GM12864 (cell line): ENCODE measurements at regions not wholly inside any gene's neighbourhood (a gene's known extent, or its start where the extent isn't known, plus 50 kb on each side); places are given as distances from the start of the nearest gene placed in this dataset.

Experiments
- DNase-seq: peaks from one replicate; pipeline ENCODE4 v3.0.0-alpha.2; 2011; ENCODE audit warnings: low read depth
- H3K4me3 ChIP-seq: 2 replicates; pipeline ENCODE4 v1.5.1; 2011; ENCODE audit warnings: mild to moderate bottlenecking, low read depth, low read length, control low read depth
- TF ChIP-seq, protein P1 (sequence below): IDR thresholded peaks from 2 replicates; pipeline ENCODE4 v1.5.1; 2011; ENCODE audit warnings: low read depth, mild to moderate bottlenecking, moderate library complexity, low read length, control low read depth, inconsistent platforms; ENCODE audit errors: missing control alignments

DNA sequence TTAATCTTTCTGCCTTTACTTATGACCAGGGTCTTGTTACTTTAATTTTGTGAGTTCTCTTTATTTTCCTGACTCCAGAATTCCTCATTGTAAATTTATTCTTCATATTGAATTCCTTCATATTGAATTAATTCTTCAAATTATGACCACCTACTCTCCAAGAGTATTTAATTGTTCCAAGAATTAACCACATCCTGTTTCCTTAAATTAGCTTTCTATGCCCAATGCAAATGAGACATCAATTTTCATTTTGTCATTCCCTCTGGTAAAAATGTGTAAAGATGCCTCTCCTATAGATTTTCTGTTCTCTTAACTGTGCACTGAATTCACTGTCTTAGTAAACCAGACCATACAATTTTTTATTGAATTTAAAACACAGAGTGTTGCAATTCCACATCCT is 211.2 kb upstream of the GRIA4 start:
- TF ChIP-seq, protein P1, sequence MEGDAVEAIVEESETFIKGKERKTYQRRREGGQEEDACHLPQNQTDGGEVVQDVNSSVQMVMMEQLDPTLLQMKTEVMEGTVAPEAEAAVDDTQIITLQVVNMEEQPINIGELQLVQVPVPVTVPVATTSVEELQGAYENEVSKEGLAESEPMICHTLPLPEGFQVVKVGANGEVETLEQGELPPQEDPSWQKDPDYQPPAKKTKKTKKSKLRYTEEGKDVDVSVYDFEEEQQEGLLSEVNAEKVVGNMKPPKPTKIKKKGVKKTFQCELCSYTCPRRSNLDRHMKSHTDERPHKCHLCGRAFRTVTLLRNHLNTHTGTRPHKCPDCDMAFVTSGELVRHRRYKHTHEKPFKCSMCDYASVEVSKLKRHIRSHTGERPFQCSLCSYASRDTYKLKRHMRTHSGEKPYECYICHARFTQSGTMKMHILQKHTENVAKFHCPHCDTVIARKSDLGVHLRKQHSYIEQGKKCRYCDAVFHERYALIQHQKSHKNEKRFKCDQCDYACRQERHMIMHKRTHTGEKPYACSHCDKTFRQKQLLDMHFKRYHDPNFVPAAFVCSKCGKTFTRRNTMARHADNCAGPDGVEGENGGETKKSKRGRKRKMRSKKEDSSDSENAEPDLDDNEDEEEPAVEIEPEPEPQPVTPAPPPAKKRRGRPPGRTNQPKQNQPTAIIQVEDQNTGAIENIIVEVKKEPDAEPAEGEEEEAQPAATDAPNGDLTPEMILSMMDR: no peak
- no peak for DNase-seq
- H3K4me3 ChIP-seq: no peak overlapping the region

DNA sequence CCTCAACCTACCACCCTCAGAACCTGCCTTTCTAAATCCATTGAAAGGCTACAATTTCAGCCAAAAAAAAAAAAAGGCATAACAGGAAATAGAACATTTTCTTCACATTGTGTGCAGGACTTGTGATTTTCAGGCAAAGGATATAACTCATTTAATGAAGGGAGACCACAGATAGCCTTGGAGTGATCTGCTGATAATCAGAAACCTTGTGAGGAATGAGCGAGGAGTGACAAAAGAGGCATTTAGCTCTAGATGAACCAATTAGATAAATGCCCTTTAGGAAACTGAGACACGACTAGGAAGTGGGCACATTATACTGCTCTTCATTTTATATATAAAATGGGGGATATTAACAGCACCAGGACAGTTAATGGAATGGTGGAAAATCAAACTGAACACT is 216.5 kb upstream of the GRIA4 start:
- no peak overlapping the region for H3K4me3 ChIP-seq
- TF ChIP-seq, protein P1: no peak
- DNase-seq: no peak

DNA sequence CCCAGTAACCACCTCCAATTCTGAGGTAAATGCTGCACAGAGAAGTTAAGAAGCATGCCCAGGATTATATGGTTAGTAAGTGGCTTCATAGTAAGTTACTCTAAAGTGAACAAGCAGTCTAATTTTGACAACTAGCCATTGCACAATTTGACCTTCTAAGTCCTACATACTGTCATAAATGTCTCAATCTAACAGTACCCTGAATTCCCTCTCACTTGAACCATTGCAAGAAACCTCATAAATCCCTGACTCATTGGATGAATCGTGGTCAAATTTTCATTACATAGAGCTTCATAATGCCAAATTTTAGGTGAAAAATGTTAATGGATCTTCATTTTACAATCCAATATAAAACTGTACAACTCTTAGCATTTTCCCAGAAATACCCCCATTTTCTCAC is 217.3 kb upstream of the GRIA4 start:
- H3K4me3 ChIP-seq: no peak overlapping the region
- no peak for DNase-seq
- TF ChIP-seq, protein P1: no peak

DNA sequence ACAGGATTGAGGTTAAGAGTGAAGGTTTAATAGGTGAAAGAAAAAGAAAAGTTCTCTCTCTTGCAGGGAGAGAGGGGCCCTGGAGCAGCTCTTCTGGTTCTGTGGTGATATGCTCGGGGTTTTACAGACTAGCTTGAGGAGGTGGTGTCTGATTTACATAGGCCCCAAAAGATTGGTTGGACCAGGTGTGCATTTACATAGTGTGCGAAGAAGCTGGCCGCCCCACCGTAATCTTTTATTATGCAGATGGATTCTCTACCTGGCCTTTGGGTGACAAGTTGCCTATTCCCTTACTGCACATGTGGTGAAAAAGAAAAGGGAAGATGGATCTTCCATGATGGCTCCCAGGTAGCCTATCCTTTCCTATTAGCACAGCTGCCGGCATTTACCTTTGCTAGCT is 219.9 kb upstream of the GRIA4 start:
- no peak for DNase-seq
- H3K4me3 ChIP-seq: no peak overlapping the region
- TF ChIP-seq, protein P1: no peak

DNA sequence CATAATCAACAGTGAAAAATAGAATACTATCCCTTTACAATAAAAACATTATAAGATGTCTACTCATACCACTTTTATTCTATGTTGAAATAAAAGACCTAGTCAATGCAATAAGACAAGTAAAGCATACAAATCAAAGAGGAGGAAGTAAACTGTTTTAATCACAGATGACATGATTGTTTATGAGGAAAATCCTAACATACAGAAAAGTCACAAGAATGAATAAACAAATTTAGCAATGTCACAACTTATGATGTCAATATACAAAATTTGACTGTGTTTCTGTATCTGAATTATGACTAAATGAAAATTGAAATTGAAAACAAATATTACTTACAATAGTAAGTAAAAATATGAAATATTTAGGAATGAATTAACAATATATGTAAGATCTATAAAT is 221.9 kb upstream of the GRIA4 start:
- TF ChIP-seq, protein P1: no peak
- no peak overlapping the region for H3K4me3 ChIP-seq
- DNase-seq: no peak

DNA sequence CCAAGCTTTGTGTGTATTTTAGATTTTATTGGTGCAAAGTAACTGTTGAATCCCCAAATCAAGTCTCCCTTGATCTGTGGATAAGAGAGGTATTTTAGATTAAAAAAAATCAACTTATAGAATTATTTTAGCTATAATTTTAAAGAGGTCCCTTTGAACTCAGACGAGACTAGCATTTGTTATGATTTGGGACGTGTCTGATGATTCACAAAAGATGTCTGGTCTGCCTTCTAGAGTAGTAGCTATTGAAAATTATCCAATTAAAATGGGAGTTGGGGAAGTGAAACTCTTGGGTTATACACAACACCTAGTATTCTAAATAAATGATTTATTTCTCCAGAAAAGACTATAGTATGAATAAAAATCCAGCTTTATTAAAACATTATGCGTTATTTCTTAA is 227.9 kb upstream of the GRIA4 start:
- no peak overlapping the region for H3K4me3 ChIP-seq
- TF ChIP-seq, protein P1: no peak
- DNase-seq: no peak

DNA sequence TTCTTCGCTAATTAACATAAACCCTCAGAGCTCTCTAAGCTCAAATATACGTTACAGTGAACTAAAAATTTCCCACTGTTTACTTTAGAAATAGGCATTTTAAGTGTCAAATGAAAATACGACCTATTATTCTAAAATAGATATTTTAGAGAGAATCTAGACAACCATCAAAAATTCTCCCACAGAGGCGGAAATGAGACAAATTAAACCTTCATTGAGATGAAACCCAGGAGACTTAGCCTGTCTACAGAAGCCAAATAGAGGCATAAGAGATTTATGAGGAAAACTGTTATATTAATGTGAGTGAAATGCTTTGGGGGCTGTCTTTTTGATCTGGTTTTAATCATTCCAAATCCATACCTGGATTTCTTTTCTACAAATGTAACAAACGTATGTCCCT is 232.0 kb upstream of the GRIA4 start:
- no peak for DNase-seq
- TF ChIP-seq, protein P1: no peak
- H3K4me3 ChIP-seq: no peak overlapping the region
